ENCODE measurements at regions not wholly inside any gene's neighbourhood (a gene's known extent, or its start where the extent isn't known, plus 50 kb on each side); places are given as distances from the start of the nearest gene placed in this dataset.

DNA sequence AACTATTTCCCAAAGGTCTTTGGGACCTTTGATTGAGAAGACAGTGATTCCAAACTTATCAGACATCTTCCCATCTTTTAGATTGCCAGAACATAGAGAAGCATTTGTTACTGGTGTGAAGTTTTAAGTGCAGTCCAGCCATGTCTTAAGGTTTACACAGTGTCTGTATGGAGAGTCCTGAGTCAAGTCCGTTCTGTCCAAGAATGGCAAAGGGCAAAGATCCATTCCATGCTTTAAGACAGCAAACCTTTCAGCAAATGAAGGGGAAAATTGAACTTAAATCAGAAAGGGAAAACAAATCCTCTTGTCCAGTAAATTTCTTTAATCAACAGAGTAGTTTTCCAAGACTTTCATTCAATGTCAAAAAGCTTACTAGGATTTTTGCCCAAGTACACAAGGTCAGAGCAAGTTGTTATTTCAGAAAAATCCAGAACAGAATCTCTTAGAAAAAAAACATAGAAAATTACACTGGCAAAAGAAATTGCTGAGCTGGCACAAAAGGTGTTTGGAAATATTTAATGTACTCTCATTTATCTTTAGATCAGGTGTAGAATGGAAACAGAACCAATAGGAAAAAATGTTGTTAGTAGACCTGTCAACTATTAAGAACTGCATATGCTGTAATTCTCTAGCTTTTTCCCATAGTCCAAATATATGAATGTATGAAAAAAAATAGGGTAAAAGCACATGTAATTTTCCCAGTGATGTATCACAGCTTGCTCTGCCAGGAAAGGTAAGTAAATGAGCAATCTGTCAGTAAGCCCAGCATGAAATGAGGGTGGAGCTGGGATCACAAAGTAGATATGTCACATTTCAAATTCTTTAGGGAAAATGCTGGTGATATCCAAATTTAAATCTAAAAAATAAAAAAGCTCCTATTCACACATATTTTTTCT lies 1099.9 kb downstream of the TUSC7 start:
- no peaks in the 10 kb centered on the region for H3K9me3 ChIP-seq
- TF ChIP-seq, protein P1, sequence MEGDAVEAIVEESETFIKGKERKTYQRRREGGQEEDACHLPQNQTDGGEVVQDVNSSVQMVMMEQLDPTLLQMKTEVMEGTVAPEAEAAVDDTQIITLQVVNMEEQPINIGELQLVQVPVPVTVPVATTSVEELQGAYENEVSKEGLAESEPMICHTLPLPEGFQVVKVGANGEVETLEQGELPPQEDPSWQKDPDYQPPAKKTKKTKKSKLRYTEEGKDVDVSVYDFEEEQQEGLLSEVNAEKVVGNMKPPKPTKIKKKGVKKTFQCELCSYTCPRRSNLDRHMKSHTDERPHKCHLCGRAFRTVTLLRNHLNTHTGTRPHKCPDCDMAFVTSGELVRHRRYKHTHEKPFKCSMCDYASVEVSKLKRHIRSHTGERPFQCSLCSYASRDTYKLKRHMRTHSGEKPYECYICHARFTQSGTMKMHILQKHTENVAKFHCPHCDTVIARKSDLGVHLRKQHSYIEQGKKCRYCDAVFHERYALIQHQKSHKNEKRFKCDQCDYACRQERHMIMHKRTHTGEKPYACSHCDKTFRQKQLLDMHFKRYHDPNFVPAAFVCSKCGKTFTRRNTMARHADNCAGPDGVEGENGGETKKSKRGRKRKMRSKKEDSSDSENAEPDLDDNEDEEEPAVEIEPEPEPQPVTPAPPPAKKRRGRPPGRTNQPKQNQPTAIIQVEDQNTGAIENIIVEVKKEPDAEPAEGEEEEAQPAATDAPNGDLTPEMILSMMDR (IDR thresholded peaks at IDR 0.05 in 4 of 5, conservative IDR thresholded peaks at IDR 0.05 in 1 of 5): no peak
- TF ChIP-seq POLR2A (IDR thresholded peaks at IDR 0.05): no peak
- H3K27me3 ChIP-seq: no peaks in the 10 kb centered on the region
- no peak overlapping the region for H3K4me3 ChIP-seq
- in situ Hi-C loops (cut with MboI; ENCODE audit: low sequenced_read_pairs in 4 of 4) (no loop called here), intact Hi-C loops (cut with DNase I; ENCODE audit: low total_unique reads) (no loop called here)
- no peak overlapping the region for H3K27ac ChIP-seq
- ATAC-seq (no peak), DNase-seq (no peak)
- H3K4me1 ChIP-seq: no peaks in the 10 kb centered on the region
- no peaks in the 10 kb centered on the region for H3K36me3 ChIP-seq

DNA sequence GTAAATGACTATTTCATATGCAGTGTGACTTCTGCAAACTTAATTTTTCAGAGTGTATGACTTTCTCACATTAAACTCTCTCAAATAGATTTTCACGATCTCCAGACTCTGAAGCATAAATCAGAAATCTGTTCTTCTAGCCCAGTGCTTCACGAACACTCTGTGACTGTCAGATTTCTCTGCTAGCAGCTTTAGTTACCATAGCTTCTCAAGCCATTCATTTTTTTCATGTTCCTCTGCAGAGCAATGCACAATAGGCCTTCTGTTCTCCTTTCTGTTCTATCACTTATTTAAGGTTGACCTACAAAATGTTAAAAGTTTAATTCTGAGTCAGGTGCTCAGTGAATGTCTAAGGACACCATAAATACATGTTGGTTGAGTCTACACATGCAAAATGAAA lies 1102.2 kb downstream of the TUSC7 start:
- Histone ChIP-seq H3K36me3 (no peaks in the 10 kb centered on the region), H3K4me1 (no peaks in the 10 kb centered on the region), H3K27ac (no peak overlapping the region), H3K27me3 (no peaks in the 10 kb centered on the region), H3K9me3 (no peaks in the 10 kb centered on the region), H3K4me3 (no peak overlapping the region)
- in situ Hi-C loops (cut with MboI; ENCODE audit: low sequenced_read_pairs in 4 of 4): no loop called here
- ATAC-seq (no peak), DNase-seq (no peak)
- TF ChIP-seq, protein P1 (IDR thresholded peaks at IDR 0.05 in 4 of 5, conservative IDR thresholded peaks at IDR 0.05 in 1 of 5): no peak
- no peak for TF ChIP-seq POLR2A (IDR thresholded peaks at IDR 0.05)
- intact Hi-C loops (cut with DNase I; ENCODE audit: low total_unique reads): no loop called here

DNA sequence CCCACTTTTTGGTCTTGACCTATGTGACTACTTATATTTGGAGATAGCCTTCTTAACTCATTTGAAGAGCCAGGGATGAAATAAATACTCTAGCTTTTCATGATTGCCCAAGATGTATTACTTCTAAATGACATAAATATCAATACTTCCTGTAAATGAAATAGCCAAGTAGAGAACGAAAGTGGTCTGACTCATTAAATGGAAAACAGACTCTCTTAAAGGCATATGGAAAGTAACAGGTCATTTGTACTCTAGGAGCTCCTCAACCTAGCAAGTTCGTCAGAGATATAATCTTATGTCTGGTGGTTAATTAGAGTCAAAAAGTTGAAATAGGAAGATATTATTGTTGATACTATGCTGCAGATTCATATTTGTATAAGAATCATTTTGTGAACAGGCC lies 1105.4 kb downstream of the TUSC7 start:
- in situ Hi-C loops (cut with MboI; ENCODE audit: low sequenced_read_pairs in 4 of 4) (no loop called here), intact Hi-C loops (cut with DNase I; ENCODE audit: low total_unique reads) (no loop called here)
- ATAC-seq (no peak), DNase-seq (no peak)
- Histone ChIP-seq H3K4me1 (no peaks in the 10 kb centered on the region), H3K4me3 (no peak overlapping the region), H3K27ac (no peak overlapping the region), H3K27me3 (no peaks in the 10 kb centered on the region), H3K36me3 (no peaks in the 10 kb centered on the region), H3K9me3 (no peaks in the 10 kb centered on the region)
- TF ChIP-seq, protein P1 (IDR thresholded peaks at IDR 0.05 in 4 of 5, conservative IDR thresholded peaks at IDR 0.05 in 1 of 5): no peak
- TF ChIP-seq POLR2A (IDR thresholded peaks at IDR 0.05): no peak

DNA sequence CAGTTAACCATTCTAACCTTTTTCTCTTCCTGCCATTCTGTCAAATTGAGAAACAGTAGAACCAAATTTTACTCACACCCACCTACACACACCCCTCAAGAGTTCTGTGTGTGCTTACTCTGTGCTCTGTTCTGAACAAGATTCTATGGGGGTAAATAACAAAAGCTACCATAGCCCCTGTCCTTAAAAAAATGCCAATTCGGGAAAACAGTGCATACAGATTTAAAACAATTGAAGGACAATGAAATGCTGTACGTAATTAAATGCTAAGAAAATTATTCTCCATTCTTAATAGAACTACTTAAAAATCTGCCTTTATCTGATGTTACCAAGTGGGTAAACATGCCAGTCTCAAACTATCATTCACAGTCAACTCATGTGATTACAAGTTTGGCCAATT lies 1107.5 kb downstream of the TUSC7 start:
- Histone ChIP-seq H3K27ac (no peak overlapping the region), H3K36me3 (no peaks in the 10 kb centered on the region), H3K9me3 (no peaks in the 10 kb centered on the region), H3K27me3 (no peaks in the 10 kb centered on the region), H3K4me1 (no peaks in the 10 kb centered on the region), H3K4me3 (no peak overlapping the region)
- ATAC-seq: no peak
- intact Hi-C loops (cut with DNase I; ENCODE audit: low total_unique reads) (no loop called here), in situ Hi-C loops (cut with MboI; ENCODE audit: low sequenced_read_pairs in 4 of 4) (no loop called here)
- DNase-seq: no peak
- TF ChIP-seq, protein P1 (IDR thresholded peaks at IDR 0.05 in 4 of 5, conservative IDR thresholded peaks at IDR 0.05 in 1 of 5): no peak
- no peak for TF ChIP-seq POLR2A (IDR thresholded peaks at IDR 0.05)

All from gastrocnemius medialis (tissue), 4 donors.